Prostate gland (tissue), 2 donors: ENCODE measurements at regions not wholly inside any gene's neighbourhood (a gene's known extent, or its start where the extent isn't known, plus 50 kb on each side); places are given as distances from the start of the nearest gene placed in this dataset.
"Not testable (repeated sequence)": the region's sequence is repeated elsewhere in the genome, so short reads cannot be mapped to it uniquely, and the experiment has no call there.

Source experiments
- DNase-seq: peaks from one replicate; pipeline ENCODE4 v3.0.0-alpha.2; 2019; ENCODE audit warnings: low spot score
- H3K27ac ChIP-seq, 2 donors: fragments of 200-600 bp; sonication (generic); 2 replicates each; pipeline ENCODE4 v1.5.1; 2017 to 2019
- H3K27me3 ChIP-seq: fragments of 200-600 bp; sonication (generic); replicated peaks from 2 replicates; pipeline ENCODE4 v1.5.1; 2019; ENCODE audit not compliant: insufficient read depth
- H3K36me3 ChIP-seq, 2 donors: fragments of 200-600 bp; sonication (generic); 1 replicate in 1 of 2; 2 replicates in 1 of 2; pipeline versions ENCODE4 v1.5.1 to v1.8.1; 2017 to 2019
- H3K4me1 ChIP-seq: fragments of 200-600 bp; sonication (generic); replicated peaks from 2 replicates; pipeline ENCODE4 v1.5.1; 2019
- H3K4me3 ChIP-seq, 2 donors: fragments of 200-600 bp; sonication (generic); 2 replicates each; pipeline ENCODE4 v1.5.1; 2017 to 2019
- H3K9me3 ChIP-seq: fragments of 200-600 bp; sonication (generic); 2 replicates; pipeline ENCODE4 v1.5.1; 2017
- POLR2A ChIP-seq: fragments of 450-650 bp; IDR thresholded peaks from one replicate; pipeline ENCODE4 v1.6.1; 2016; ENCODE audit warnings: antibody characterized with exemption, mild to moderate bottlenecking
- POLR2AphosphoS5 ChIP-seq: sonication (generic); formaldehyde crosslinking; IDR thresholded peaks from one replicate; pipeline ENCODE4 v1.6.1; 2017; ENCODE audit warnings: antibody characterized with exemption
- WGBS: methylation state at CpG from one replicate; pipeline ENCODE4 v1.1.5; 2018; 5-methylcytosine and 5-hydroxymethylcytosine counted together
- intact Hi-C: fragments of 100-400 bp; cut with DNase I; formaldehyde crosslinking; loops from one replicate; pipeline ENCODE4 v1.14.2; 2022
- TF ChIP-seq, protein P1 (sequence below), 4 experiments: fragments of 200-600 bp in 2 of 4; fragments of 450-650 bp in 2 of 4; sonication (generic) in 2 of 4; IDR thresholded peaks; 1 replicate in 3 of 4; 2 replicates in 1 of 4; pipeline ENCODE4 v1.5.1; 2016 to 2019; ENCODE audit warnings: antibody characterized with exemption in 4 of 4, mild to moderate bottlenecking in 2 of 4, moderate library complexity in 2 of 4

GRCh38 chr6:170089963-170090362 lies 200.9 kb downstream of the DLL1 start:
- Histone ChIP-seq H3K4me1 (no peaks in the 10 kb centered on the region), H3K9me3 (no peaks in the 10 kb centered on the region), H3K27ac (no peak overlapping the region), H3K27me3 (no peaks in the 10 kb centered on the region), H3K36me3 (no peaks in the 10 kb centered on the region), H3K4me3 (no peak overlapping the region)
- TF ChIP-seq, protein P1, sequence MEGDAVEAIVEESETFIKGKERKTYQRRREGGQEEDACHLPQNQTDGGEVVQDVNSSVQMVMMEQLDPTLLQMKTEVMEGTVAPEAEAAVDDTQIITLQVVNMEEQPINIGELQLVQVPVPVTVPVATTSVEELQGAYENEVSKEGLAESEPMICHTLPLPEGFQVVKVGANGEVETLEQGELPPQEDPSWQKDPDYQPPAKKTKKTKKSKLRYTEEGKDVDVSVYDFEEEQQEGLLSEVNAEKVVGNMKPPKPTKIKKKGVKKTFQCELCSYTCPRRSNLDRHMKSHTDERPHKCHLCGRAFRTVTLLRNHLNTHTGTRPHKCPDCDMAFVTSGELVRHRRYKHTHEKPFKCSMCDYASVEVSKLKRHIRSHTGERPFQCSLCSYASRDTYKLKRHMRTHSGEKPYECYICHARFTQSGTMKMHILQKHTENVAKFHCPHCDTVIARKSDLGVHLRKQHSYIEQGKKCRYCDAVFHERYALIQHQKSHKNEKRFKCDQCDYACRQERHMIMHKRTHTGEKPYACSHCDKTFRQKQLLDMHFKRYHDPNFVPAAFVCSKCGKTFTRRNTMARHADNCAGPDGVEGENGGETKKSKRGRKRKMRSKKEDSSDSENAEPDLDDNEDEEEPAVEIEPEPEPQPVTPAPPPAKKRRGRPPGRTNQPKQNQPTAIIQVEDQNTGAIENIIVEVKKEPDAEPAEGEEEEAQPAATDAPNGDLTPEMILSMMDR (IDR thresholded peaks at IDR 0.05): no peak
- no peak for DNase-seq
- WGBS: 87% methylated on average over 11 of the region's 11 CpGs
- intact Hi-C loops: no loop called here

DNA sequence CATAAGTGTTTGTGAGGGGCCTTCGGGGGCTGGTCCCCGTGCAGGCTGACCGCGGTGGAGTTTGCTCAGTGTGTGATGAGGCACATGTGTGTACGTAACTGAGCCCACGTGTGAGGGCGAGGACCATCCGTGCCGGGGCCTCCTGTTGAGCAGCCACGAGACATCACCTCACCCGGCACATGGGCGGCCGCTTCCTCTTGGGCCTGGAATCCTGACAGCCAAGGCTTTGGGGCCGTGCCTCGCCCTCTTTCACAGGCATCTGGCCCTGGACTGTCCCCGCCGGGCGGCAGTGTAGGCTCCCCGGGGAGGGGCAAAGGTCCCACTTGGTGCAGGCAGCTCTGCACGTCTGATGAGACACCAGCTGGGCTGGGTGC lies 202.3 kb downstream of the DLL1 start:
- H3K27ac ChIP-seq: no peak overlapping the region
- intact Hi-C loops: no loop called here
- no peaks in the 10 kb centered on the region for H3K27me3 ChIP-seq
- no peak overlapping the region for H3K4me3 ChIP-seq
- H3K36me3 ChIP-seq: no peaks in the 10 kb centered on the region
- no peaks in the 10 kb centered on the region for H3K9me3 ChIP-seq
- 87% methylated on average over 20 of the region's 20 CpGs for WGBS
- no peak for DNase-seq
- TF ChIP-seq, protein P1 (IDR thresholded peaks at IDR 0.05): no peak
- no peak for TF ChIP-seq POLR2AphosphoS5
- no peak for TF ChIP-seq POLR2A
- no peaks in the 10 kb centered on the region for H3K4me1 ChIP-seq

DNA sequence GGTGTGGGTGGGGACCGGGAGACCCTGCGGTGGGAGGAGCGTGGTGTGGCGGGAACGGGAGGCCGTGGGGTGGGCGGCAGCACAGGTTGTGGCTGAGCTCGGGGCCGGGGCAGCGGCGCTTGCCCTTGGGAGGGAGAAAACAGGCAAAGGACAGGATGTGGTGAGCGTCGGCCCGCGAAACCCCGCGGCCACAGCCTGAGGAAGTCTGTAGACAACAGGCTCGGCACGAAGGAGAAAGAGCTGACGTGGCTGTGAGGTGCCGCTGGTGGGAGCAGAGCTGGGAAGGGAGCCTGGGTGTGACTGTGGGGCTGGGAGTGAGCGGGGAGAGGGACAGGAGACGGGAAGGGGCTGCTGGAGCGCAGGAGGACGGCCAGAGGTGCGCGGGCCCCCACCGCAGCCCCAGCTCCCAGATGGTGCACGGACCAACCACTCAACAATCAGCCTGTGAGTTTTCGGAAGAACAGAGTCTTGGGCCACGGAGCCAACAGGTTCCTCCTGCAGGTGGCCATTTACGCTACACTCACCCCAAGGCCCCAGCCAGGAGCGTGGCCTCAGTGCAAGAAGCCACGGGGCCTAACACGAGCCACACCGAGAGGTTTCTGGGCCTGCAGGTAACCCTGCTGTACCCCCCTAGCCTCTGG lies 202.8 kb downstream of the DLL1 start:
- Histone ChIP-seq H3K9me3 (no peaks in the 10 kb centered on the region), H3K4me1 (no peaks in the 10 kb centered on the region), H3K27ac (no peak overlapping the region), H3K36me3 (no peaks in the 10 kb centered on the region), H3K4me3 (no peak overlapping the region), H3K27me3 (no peaks in the 10 kb centered on the region)
- TF ChIP-seq POLR2A: no peak
- TF ChIP-seq POLR2AphosphoS5: no peak
- TF ChIP-seq, protein P1 (IDR thresholded peaks at IDR 0.05): no peak
- 90% methylated on average over 35 of the region's 36 CpGs for whole genome bisulfite sequencing
- DNase-seq: no peak
- intact Hi-C loops: no loop called here

GRCh38 chr6:170087421-170087780 lies 203.5 kb downstream of the DLL1 start:
- DNase-seq, H3K27ac ChIP-seq, H3K27me3 ChIP-seq, intact Hi-C loops, H3K9me3 ChIP-seq, H3K4me1 ChIP-seq, H3K4me3 ChIP-seq, H3K36me3 ChIP-seq: not testable (repeated sequence)
- WGBS: 90% methylated on average over 11 of the region's 25 CpGs

GRCh38 chr6:170086639-170087420 lies 204.0 kb downstream of the DLL1 start:
- TF ChIP-seq POLR2A (no peak), POLR2AphosphoS5 (no peak)
- TF ChIP-seq, protein P1 (IDR thresholded peaks at IDR 0.05): no peak
- Histone ChIP-seq H3K4me1 (no peaks in the 10 kb centered on the region), H3K4me3 (no peak overlapping the region), H3K9me3 (no peaks in the 10 kb centered on the region), H3K27ac (peak overlapping the region; percentile 31 to 55), H3K27me3 (no peaks in the 10 kb centered on the region), H3K36me3 (no peaks in the 10 kb centered on the region)
- intact Hi-C loops: no loop called here
- 93% methylated on average over 43 of the region's 49 CpGs for WGBS
- no peak for DNase-seq
